Natural killer cell (primary cell): ENCODE measurements at regions not wholly inside any gene's neighbourhood (a gene's known extent, or its start where the extent isn't known, plus 50 kb on each side); places are given as distances from the start of the nearest gene placed in this dataset.

ENCODE experiments used
- ATAC-seq, 3 donors: fragments of 150-1000 bp in 2 of 3; fragments of 200-7000 bp in 1 of 3; cut with Tn5 transposase; 1 replicate in 1 of 3; 2 replicates in 2 of 3; pipeline ENCODE4 v1.10.0; 2021; ENCODE audit warnings: mild to moderate bottlenecking in 2 of 3, moderate library complexity in 2 of 3
- DNase-seq, 2 donors: peaks; one replicate each; pipeline versions ENCODE4 v3.0.0 to v3.0.0-alpha.2; 2013 to 2021; ENCODE audit warnings: mixed read lengths in 1 of 2
- H3K27ac ChIP-seq: one replicate; pipeline ENCODE4 v1.5.1; 2013; ENCODE audit warnings: mild to moderate bottlenecking, low read length
- H3K27me3 ChIP-seq: one replicate; pipeline ENCODE4 v1.6.1; 2013; ENCODE audit warnings: low read length; ENCODE audit not compliant: control insufficient read depth, insufficient read depth
- H3K36me3 ChIP-seq: one replicate; pipeline ENCODE4 v1.6.1; 2013; ENCODE audit warnings: low read length; ENCODE audit not compliant: control insufficient read depth, insufficient read depth
- H3K4me1 ChIP-seq: one replicate; pipeline ENCODE4 v1.6.1; 2013; ENCODE audit warnings: low read length; ENCODE audit not compliant: control insufficient read depth, insufficient read depth
- H3K4me3 ChIP-seq: one replicate; pipeline ENCODE4 v1.5.1; 2013; ENCODE audit warnings: low read length
- H3K9me3 ChIP-seq: one replicate; pipeline ENCODE4 v1.6.1; 2013; ENCODE audit warnings: low read length; ENCODE audit not compliant: control insufficient read depth, insufficient read depth
- H3K27ac Mint-ChIP-seq, 2 donors: one replicate each; pipeline ENCODE4 v1.8.0; 2022; ENCODE audit warnings: mild to moderate bottlenecking in 2 of 2, mixed read lengths in 2 of 2, moderate library complexity in 1 of 2
- H3K27me3 Mint-ChIP-seq, 2 donors: one replicate each; pipeline ENCODE4 v1.8.0; 2022; ENCODE audit warnings: low read depth in 2 of 2, mixed read lengths in 2 of 2
- H3K36me3 Mint-ChIP-seq: one replicate; pipeline ENCODE4 v1.8.0; 2022; ENCODE audit warnings: mixed read lengths
- H3K4me1 Mint-ChIP-seq, 2 donors: one replicate each; pipeline ENCODE4 v1.8.0; 2022; ENCODE audit warnings: mixed read lengths in 2 of 2
- H3K4me3 Mint-ChIP-seq: one replicate; pipeline ENCODE4 v1.8.0; 2022; ENCODE audit warnings: mild to moderate bottlenecking, moderate library complexity, mixed read lengths
- H3K9me3 Mint-ChIP-seq, 2 donors: one replicate each; pipeline ENCODE4 v1.8.0; 2022; ENCODE audit warnings: mixed read lengths in 2 of 2
- CTCF ChIP-seq: fragments of 200-600 bp; IDR thresholded peaks from one replicate; pipeline ENCODE4 v1.8.0; 2022; ENCODE audit warnings: antibody characterized with exemption
- WGBS: methylation state at CpG from one replicate; pipeline ENCODE4 v1.1.7; 2013; ENCODE audit warnings: missing lambda C conversion rate; ENCODE audit not compliant: insufficient coverage; 5-methylcytosine and 5-hydroxymethylcytosine counted together
- intact Hi-C: fragments of 100-400 bp; cut with micrococcal nuclease; formaldehyde crosslinking; loops from one replicate; pipeline ENCODE4 v1.14.2; 2022

GRCh38 chr9:80699511-80699998, 989.8 kb downstream of the TLE1 start:
- Mint-ChIP-seq H3K4me3 (no peak overlapping the region), H3K9me3 (peaks cover 5 to 8% of the 10 kb centered on the region in 2 donors), H3K36me3 (no peaks in the 10 kb centered on the region), H3K4me1 (no peaks in the 10 kb centered on the region), H3K27me3 (no peaks in the 10 kb centered on the region), H3K27ac (no peak overlapping the region)
- TF ChIP-seq CTCF = no peak
- Histone ChIP-seq H3K27me3 (no peaks in the 10 kb centered on the region), H3K4me1 (no peaks in the 10 kb centered on the region), H3K4me3 (no peak overlapping the region), H3K36me3 (no peaks in the 10 kb centered on the region), H3K27ac (no peak overlapping the region), H3K9me3 (no peaks in the 10 kb centered on the region)
- ATAC-seq (no peak), DNase-seq (no peak)
- intact Hi-C loops = no loop called here
- WGBS = 70% methylated on average over 2 of the region's 2 CpGs

- intact Hi-C loops = no loop called here
- Histone ChIP-seq H3K36me3 (no peaks in the 10 kb centered on the region), H3K27me3 (no peaks in the 10 kb centered on the region), H3K27ac (no peak overlapping the region), H3K4me3 (no peak overlapping the region), H3K9me3 (no peaks in the 10 kb centered on the region), H3K4me1 (no peaks in the 10 kb centered on the region)
- DNase-seq (no peak), ATAC-seq (no peak)
- TF ChIP-seq CTCF = no peak
- Mint-ChIP-seq H3K4me1 (no peaks in the 10 kb centered on the region), H3K27ac (no peak overlapping the region), H3K27me3 (no peaks in the 10 kb centered on the region), H3K4me3 (no peak overlapping the region), H3K9me3 (peaks cover 9 to 11% of the 10 kb centered on the region in 2 donors), H3K36me3 (no peaks in the 10 kb centered on the region)
- 93% methylated on average over 2 of the region's 2 CpGs for WGBS
These were observed 990.5 kb downstream of the TLE1 start for GRCh38 chr9:80698725-80699410.

GRCh38 chr9:80692751-80693150, 996.6 kb downstream of the TLE1 start:
- Mint-ChIP-seq H3K27me3 (no peaks in the 10 kb centered on the region), H3K27ac (no peak overlapping the region), H3K4me3 (no peak overlapping the region), H3K4me1 (no peaks in the 10 kb centered on the region), H3K36me3 (no peaks in the 10 kb centered on the region), H3K9me3 (peaks cover 8 to 12% of the 10 kb centered on the region in 2 donors)
- no peak for ATAC-seq
- no peak overlapping the region for H3K27ac ChIP-seq
- peaks cover 2% of the 10 kb centered on the region for H3K9me3 ChIP-seq
- H3K27me3 ChIP-seq = no peaks in the 10 kb centered on the region
- intact Hi-C loops = no loop called here
- no peak for TF ChIP-seq CTCF
- no peak overlapping the region for H3K4me3 ChIP-seq
- no peak for DNase-seq
- no peaks in the 10 kb centered on the region for H3K4me1 ChIP-seq
- H3K36me3 ChIP-seq = no peaks in the 10 kb centered on the region

- ATAC-seq = no peak
- Mint-ChIP-seq H3K4me1 (no peaks in the 10 kb centered on the region), H3K4me3 (no peak overlapping the region), H3K27ac (no peak overlapping the region), H3K36me3 (no peaks in the 10 kb centered on the region), H3K27me3 (no peaks in the 10 kb centered on the region), H3K9me3 (peaks cover 9 to 11% of the 10 kb centered on the region in 2 donors)
- Histone ChIP-seq H3K36me3 (no peaks in the 10 kb centered on the region), H3K27me3 (no peaks in the 10 kb centered on the region), H3K27ac (no peak overlapping the region), H3K9me3 (peaks cover 2% of the 10 kb centered on the region), H3K4me1 (no peaks in the 10 kb centered on the region), H3K4me3 (no peak overlapping the region)
- no peak for TF ChIP-seq CTCF
- DNase-seq = no peak
- intact Hi-C loops = no loop called here
These were observed 998.1 kb downstream of the TLE1 start for GRCh38 chr9:80691229-80691628.
